Skeletal muscle satellite cell (primary cell): ENCODE measurements at regions not wholly inside any gene's neighbourhood (a gene's known extent, or its start where the extent isn't known, plus 50 kb on each side); places are given as distances from the start of the nearest gene placed in this dataset.
"Not testable (repeated sequence)": the region's sequence is repeated elsewhere in the genome, so short reads cannot be mapped to it uniquely, and the experiment has no call there.

Source experiments
- H3K27me3 ChIP-seq: 2 replicates; pipeline ENCODE4 v1.7.0; 2013; ENCODE audit warnings: low read length; ENCODE audit not compliant: control insufficient read depth, insufficient read depth
- H3K36me3 ChIP-seq: 2 replicates; pipeline ENCODE4 v1.7.0; 2013; ENCODE audit warnings: mild to moderate bottlenecking, control low read depth, low read length; ENCODE audit not compliant: insufficient read depth
- H3K4me1 ChIP-seq: 2 replicates; pipeline ENCODE4 v1.7.0; 2013; ENCODE audit warnings: low read length; ENCODE audit not compliant: control insufficient read depth, insufficient read depth
- H3K4me2 ChIP-seq: 2 replicates; pipeline ENCODE4 v1.7.0; 2013; ENCODE audit warnings: mild to moderate bottlenecking, low read length
- H3K4me3 ChIP-seq: 2 replicates; pipeline ENCODE4 v1.7.0; 2013; ENCODE audit warnings: low read length
- H3K9ac ChIP-seq: 2 replicates; pipeline ENCODE4 v1.7.0; 2013; ENCODE audit warnings: mild to moderate bottlenecking, low read depth, low read length, moderate library complexity
- H3K9me3 ChIP-seq: replicated peaks from 2 replicates; pipeline ENCODE4 v1.7.0; 2013; ENCODE audit warnings: mild to moderate bottlenecking, control low read depth, low read length

DNA sequence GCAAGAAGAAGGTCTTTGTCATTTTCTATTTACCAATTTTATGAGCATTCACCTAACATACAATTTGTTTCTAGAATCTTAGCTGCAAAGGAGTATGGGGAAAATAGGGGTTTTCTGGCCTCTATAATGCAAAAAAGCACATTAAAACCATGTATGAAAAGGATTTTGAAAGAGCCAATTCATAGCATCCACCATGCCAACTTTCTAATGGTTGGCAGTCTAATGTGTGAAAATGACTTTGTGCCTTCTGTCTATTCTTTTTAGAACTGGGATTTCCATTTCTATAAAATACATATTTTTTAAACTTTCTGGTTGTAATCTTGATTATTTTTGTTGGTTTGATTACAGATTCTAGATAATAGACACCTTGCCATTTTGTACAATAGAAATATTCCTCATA is 333.7 kb upstream of the CNTN6 start:
- H3K36me3 ChIP-seq: no peaks in the 10 kb centered on the region
- no peak overlapping the region for H3K4me3 ChIP-seq

DNA sequence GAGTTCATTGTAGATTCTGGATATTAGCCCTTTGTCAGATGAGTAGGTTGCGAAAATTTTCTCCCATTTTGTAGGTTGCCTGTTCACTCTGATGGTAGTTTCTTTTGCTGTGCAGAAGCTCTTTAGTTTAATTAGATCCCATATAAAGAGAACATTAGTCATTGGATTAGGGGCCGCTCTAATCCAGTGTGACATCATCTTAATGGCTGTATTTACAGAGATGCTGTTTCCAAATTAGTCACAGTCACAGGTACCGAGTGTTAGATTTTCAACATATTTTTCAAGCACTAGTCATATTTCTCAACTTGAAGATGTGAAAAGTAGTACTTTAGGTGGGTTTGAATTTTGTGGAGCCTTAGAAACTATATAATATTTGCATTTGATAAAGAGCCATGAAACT is 319.4 kb upstream of the CNTN6 start:
- H3K4me3 ChIP-seq, H3K9ac ChIP-seq, H3K27me3 ChIP-seq, H3K36me3 ChIP-seq, H3K4me1 ChIP-seq, H3K4me2 ChIP-seq, H3K9me3 ChIP-seq: not testable (repeated sequence)

More for the DNA sequence above, 333.7 kb upstream of the CNTN6 start:
- no peaks in the 10 kb centered on the region for H3K27me3 ChIP-seq
- no peak overlapping the region for H3K4me2 ChIP-seq
- no peak overlapping the region for H3K9ac ChIP-seq
- no peaks in the 10 kb centered on the region for H3K4me1 ChIP-seq
- no peaks in the 10 kb centered on the region for H3K9me3 ChIP-seq

DNA sequence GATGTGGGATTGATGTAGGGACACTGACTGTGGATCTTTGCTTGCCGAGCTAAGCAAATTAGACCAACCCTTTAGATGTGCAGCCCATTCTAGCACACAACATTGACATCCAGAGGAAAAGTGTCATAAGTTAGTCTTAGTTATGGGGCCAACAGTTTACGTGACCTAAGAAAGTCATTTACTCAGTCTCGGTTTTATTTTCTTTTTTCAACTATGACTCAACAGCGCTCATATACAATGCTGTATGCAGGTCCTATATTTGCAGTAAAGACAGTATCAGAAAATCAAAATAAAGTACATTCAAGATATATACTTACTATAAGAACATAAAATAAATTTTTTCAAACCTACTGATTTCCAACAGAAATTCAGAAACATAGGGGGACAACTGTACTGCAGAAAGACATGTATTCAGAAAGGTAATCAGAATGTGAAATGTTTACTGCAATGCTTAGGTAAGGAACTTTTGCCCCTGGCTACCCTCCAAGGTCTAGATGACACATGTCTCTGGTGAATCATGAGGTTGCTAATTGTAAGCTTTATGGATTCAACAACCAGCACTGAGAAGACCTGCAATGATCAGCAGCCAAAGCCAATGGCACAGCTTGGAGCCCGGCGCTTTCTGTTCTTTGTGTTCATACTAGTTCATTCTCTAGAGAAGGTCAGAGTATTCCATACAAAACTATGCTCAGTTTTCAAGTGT is 317.5 kb upstream of the CNTN6 start:
- no peak overlapping the region for H3K4me2 ChIP-seq
- H3K27me3 ChIP-seq: no peaks in the 10 kb centered on the region
- H3K9me3 ChIP-seq: peaks cover 2% of the 10 kb centered on the region
- H3K4me1 ChIP-seq: no peaks in the 10 kb centered on the region
- H3K36me3 ChIP-seq: no peaks in the 10 kb centered on the region
- no peak overlapping the region for H3K4me3 ChIP-seq
- H3K9ac ChIP-seq: no peak overlapping the region

DNA sequence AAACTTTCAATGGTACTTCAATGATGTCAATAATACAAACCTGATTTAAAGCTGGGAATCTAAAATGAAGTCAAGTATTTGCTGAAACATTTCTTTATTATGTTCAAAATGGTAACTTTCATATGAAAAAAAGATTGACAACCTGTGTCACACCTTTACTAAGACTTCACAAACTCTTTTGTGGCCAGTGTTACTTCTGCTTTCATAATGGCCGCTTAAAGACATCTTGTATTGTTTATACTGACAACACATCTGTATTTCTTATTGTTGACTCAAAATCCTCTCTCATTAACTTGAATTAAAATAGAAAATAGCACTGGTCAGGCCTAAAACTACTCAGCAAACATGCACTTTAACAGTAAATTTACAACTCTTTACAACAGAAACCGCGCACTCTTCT is 312.3 kb upstream of the CNTN6 start:
- H3K36me3 ChIP-seq: no peaks in the 10 kb centered on the region
- no peaks in the 10 kb centered on the region for H3K4me1 ChIP-seq
- H3K9me3 ChIP-seq: no peaks in the 10 kb centered on the region
- no peak overlapping the region for H3K4me2 ChIP-seq
- no peak overlapping the region for H3K9ac ChIP-seq
- no peaks in the 10 kb centered on the region for H3K27me3 ChIP-seq
- H3K4me3 ChIP-seq: no peak overlapping the region

DNA sequence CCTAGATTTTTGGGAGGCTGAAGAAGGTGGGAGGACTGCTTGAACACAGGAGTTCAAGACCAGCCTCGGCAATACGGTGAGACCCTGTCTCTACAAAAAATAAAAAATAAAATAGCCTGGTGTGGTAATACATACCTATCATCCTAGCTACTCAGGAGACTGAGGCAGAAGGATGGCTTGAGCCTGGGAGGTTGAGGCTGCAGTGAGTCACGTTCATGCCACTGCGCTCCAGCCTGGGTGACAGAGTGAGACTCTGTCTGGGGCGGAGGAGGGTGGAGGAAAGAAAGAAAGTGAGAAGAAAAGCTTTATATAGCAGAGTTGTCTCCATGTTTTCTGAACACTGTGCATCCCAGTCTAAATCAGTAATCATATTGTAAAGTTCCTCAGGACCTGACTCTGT is 301.4 kb upstream of the CNTN6 start:
- Histone ChIP-seq H3K4me2 (no peak overlapping the region), H3K27me3 (no peaks in the 10 kb centered on the region), H3K9ac (no peak overlapping the region), H3K4me3 (no peak overlapping the region), H3K4me1 (no peaks in the 10 kb centered on the region), H3K36me3 (no peaks in the 10 kb centered on the region), H3K9me3 (no peaks in the 10 kb centered on the region)

DNA sequence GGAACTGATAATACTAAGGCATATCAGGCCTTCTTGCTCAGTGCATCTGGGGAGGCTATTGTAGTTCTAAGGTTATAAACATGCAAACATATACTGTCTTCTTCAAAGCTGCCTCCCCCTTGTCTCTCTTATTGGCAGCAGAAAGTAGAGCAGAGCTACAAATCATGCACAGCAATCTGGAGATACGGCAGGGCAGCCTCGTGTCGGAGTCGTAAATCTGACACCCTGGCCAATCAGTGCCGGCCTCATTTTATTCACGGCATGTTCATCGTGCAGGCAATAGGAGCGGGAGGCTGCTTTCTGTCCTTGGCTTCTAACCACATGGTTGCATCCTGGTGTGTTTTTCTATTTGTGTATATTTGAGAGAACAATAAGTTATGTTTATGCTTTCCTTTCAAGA is 300.2 kb upstream of the CNTN6 start:
- Histone ChIP-seq H3K4me2 (no peak overlapping the region), H3K36me3 (no peaks in the 10 kb centered on the region), H3K27me3 (no peaks in the 10 kb centered on the region), H3K4me1 (no peaks in the 10 kb centered on the region), H3K9me3 (no peaks in the 10 kb centered on the region), H3K9ac (no peak overlapping the region), H3K4me3 (no peak overlapping the region)

DNA sequence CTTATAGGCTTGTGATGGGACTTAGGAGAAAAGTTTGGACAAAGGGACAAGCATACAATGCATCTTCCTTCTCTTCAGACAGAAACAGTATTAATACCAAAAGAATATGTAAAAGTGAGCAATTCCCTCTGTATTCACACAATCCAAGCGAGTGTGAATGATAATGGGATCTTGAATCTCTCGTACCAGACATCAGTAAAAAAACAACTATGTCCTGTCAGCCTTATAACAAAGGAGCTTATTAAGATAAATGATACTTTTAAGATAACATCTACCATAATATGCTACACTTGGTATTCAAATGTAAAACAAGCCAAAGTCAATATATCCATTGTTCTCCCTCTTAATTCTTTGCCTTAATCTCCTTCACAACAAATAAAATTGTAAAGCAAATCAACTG is 288.6 kb upstream of the CNTN6 start:
- Histone ChIP-seq H3K9ac (no peak overlapping the region), H3K9me3 (peaks cover 3% of the 10 kb centered on the region), H3K4me3 (no peak overlapping the region), H3K36me3 (no peaks in the 10 kb centered on the region), H3K4me2 (no peak overlapping the region), H3K27me3 (no peaks in the 10 kb centered on the region), H3K4me1 (no peaks in the 10 kb centered on the region)

DNA sequence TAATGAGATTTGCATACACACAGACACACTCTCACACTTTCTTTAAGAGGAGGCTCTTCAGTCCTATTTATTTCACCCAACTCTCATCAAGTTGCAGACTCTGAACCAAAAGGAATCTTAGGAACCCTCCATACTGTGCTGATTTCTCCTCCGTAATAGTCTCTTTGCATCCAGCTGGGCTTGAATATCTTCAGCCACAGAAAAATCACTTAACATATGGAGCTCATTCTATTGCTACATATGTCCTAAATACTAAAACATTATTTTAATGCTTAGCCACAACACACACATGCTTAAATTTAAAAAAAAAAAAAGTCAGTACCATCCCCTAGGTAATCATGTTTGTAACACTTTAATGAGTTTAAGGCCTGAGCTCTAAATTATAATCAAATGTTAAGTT is 287.5 kb upstream of the CNTN6 start:
- Histone ChIP-seq H3K4me1 (no peaks in the 10 kb centered on the region), H3K4me3 (no peak overlapping the region), H3K36me3 (no peaks in the 10 kb centered on the region), H3K27me3 (no peaks in the 10 kb centered on the region), H3K9me3 (no peaks in the 10 kb centered on the region), H3K4me2 (no peak overlapping the region), H3K9ac (no peak overlapping the region)

DNA sequence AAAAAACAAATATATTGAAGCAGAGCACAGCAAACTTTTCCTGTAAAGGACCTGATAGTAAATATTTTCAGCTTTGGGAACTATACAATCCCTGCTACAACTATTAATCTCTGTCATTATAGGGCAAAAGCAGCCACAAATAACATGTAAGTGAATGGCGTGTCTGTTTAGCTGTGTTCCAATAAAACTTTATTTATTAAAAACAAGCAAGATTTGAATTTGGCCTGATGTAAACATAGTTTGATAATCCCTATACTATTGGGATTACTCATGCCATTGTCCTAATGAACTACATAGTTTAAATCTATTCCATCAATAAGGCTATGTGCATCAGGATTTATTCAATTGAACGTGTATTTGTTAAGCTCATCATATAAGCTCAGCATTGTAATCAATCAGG is 286.8 kb upstream of the CNTN6 start:
- Histone ChIP-seq H3K9ac (no peak overlapping the region), H3K4me3 (no peak overlapping the region), H3K4me2 (no peak overlapping the region), H3K36me3 (no peaks in the 10 kb centered on the region), H3K9me3 (no peaks in the 10 kb centered on the region), H3K4me1 (no peaks in the 10 kb centered on the region), H3K27me3 (no peaks in the 10 kb centered on the region)

DNA sequence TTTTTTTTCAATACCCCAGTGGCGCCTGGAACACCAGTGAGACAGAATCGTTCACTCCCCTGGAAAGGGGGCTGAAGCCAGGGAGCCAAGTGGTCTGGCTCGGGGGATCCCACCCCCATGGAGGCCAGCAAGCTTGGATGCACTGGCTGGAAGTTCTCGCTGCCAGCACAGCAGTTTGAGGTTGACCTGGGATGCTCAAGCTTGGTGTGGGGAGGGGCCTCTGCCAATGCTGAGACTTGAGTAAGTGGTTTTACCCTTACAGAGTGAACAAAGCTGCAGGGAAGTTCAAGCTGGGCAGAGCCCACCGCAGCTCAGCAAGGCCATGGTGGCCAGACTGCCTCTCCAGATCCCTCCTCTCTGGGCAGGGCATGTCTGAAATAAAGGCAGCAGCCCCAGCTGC is 276.2 kb upstream of the CNTN6 start:
- Histone ChIP-seq H3K4me2 (no peak overlapping the region), H3K27me3 (no peaks in the 10 kb centered on the region), H3K4me3 (no peak overlapping the region), H3K9ac (no peak overlapping the region), H3K36me3 (no peaks in the 10 kb centered on the region), H3K4me1 (no peaks in the 10 kb centered on the region), H3K9me3 (no peaks in the 10 kb centered on the region)

DNA sequence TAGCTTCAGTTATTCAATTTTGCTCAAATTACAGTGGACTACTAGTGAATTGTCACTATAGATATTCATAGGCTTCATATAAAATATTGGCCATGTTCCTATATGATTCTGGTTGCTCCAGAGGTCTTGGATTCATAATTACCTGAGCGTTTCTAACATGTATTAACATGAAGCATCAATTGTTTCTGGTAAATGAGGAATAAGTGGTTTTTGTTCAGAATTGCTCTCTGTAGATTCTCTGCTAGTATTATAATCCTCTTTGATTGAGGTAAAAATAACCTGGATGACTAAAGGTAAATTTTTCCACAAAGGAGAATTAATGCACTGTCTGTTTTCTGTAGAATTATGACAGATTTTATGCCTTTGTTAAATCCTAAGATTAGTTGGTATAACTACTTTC is 258.1 kb upstream of the CNTN6 start:
- H3K9me3 ChIP-seq: peaks cover 5% of the 10 kb centered on the region
- no peak overlapping the region for H3K4me2 ChIP-seq
- no peaks in the 10 kb centered on the region for H3K4me1 ChIP-seq
- no peak overlapping the region for H3K4me3 ChIP-seq
- no peaks in the 10 kb centered on the region for H3K27me3 ChIP-seq
- no peak overlapping the region for H3K9ac ChIP-seq
- no peaks in the 10 kb centered on the region for H3K36me3 ChIP-seq

DNA sequence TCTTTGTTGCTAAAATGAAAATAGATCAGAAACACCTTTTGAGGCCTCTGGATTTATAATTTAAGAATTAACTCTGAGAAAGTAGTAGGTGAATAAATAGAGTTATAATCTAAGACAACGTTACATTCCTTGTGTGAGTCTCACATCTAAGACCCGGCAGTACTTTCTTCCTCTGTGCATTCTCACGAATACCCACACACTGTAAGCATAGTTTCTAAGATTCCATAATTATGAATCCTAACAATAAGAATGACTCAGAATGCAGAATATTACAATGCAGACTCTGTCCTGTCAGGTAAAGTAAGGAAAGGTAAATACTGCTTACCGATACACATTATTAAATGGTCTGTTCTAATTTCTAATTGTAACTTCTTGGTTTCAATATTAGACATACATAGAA is 257.7 kb upstream of the CNTN6 start:
- no peaks in the 10 kb centered on the region for H3K27me3 ChIP-seq
- H3K4me1 ChIP-seq: no peaks in the 10 kb centered on the region
- H3K4me3 ChIP-seq: no peak overlapping the region
- peaks cover 3% of the 10 kb centered on the region for H3K9me3 ChIP-seq
- H3K4me2 ChIP-seq: no peak overlapping the region
- H3K9ac ChIP-seq: no peak overlapping the region
- no peaks in the 10 kb centered on the region for H3K36me3 ChIP-seq
